ENCODE measurements at regions not wholly inside any gene's neighbourhood (a gene's known extent, or its start where the extent isn't known, plus 50 kb on each side); places are given as distances from the start of the nearest gene placed in this dataset.
"Not testable (repeated sequence)": the region's sequence is repeated elsewhere in the genome, so short reads cannot be mapped to it uniquely, and the experiment has no call there.

DNA sequence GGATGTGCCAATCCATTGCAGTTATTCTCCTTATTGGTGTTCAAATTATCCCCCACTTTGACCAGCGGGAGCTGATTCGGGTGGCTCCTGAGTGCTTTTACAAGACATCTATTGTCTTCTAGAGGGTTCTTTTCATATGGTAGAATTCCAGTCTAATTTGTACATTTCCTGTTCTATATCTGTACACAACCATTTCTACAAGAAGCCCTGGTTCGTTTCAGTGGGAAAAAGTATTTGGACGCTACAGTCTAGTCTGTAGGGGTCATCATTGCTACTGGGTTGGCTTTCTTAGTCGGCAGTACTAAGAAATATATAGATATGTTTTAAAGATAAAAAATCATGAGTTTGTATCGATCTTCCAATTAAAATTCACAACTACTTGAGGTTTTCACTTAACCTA lies 262.6 kb downstream of the MAP2K6 start:
- no peak for DNase-seq

DNA sequence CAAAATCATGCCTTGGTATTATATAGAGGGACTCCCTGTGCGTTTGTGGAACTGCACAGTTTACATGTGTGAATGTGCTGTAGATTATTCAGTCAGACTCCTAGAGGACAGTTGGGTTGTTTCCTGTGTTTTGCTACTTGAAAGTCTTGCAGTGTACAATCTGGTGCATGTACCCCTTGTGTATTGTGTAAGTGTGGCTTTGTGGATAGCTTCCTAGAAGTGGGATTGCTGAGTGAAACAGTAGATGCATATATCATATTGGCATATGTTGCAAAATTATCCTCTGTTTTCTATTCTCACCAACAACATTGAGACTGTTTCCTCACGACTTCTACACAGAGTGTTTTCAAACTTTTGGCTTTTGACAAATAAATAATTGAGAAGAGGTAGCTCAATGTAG lies 263.7 kb downstream of the MAP2K6 start:
- no peak for DNase-seq

DNA sequence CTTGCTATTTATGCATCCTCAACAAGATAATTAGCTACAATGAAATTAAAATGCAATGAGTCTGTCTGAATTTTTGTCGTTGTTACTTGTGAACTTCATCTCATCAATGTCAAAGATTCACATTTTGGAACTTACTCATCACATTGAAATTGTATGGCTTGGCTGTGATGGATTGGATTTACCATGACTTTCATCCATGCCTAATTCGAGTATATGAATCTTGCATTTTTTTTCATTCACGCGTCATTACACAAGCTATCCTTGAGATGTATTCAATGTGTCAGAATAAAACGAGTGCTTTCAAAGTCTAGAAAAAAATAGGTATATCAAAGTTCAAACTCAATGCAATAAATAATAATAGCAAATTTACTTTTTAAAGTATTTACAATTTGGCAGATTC lies 265.3 kb downstream of the MAP2K6 start:
- no peak for DNase-seq

DNA sequence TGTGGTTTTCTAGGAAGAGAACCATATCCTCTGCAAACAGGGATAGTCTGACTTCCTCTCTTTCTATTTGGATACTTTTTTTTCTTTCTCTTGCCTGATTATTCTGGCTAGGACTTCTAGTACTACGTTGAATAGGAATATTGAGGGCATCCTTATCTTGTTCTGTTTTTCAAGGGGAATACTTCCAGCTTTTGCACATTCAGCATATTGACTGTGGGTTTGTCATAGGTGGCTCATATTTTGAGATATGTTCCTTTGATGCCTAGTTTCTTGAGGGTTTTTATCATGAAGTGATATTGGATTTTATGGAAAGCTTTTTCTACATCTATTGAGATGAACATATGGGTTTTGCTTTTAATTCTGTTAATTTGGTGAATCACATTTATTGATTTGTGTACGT lies 269.8 kb downstream of the MAP2K6 start:
- DNase-seq = no peak

DNA sequence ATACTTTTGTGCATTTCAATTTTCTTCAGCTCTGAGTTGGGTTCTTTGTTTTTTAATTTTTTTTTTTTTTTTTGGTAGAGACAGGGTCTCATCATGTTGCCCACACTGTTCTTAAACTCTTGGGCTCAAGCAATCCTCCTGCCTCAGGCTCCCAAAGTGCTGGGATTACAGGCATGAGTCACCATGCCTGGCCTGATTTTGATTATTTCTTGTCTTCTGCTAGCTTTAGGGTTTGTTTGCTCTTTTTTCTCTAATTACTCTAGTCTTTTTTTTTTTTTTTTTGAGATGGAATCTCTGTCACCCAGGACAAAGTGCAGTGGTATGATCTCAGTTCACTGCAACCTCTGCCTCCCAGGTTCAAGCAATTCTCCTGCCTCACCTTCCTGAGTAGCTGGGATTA lies 270.7 kb downstream of the MAP2K6 start:
- not testable (repeated sequence) for DNase-seq

DNA sequence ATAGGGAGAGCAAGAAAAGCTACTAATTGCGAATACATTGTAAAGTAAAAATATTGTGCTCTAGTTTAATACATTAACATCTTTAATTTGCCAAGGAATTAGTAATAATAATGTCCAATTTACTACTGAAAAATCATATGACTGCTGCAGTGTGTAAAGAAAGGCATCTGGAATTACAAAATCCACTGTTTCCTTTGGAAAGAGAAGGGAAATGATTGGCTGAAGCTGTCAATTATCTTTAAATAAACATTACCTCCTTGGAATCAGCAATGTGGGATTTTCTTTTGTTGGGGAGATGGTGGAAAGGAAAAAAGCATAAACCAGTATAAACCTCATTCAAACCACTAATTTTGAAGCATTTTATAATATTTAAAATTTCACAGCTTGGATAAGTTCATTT lies 276.0 kb downstream of the MAP2K6 start:
- no peak for DNase-seq

DNA sequence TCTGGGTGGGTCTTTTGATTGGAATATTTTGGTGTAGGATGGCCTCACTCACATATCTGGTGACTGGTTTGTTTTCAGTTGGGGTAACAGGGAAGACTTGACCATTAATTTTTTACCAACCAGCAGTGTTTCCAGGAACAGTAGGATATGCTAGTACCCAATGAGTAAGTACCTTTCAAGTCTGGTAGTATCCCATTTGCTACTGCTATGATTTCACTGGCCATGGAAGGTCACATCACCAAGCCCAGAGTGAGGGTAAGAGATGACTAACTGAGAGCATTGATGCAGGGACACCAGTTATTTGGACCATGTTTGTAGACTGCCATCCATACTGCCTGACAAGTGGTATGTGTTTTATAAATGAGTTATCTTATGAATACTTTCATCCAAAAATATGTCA lies 277.7 kb downstream of the MAP2K6 start:
- DNase-seq = no peak

DNA sequence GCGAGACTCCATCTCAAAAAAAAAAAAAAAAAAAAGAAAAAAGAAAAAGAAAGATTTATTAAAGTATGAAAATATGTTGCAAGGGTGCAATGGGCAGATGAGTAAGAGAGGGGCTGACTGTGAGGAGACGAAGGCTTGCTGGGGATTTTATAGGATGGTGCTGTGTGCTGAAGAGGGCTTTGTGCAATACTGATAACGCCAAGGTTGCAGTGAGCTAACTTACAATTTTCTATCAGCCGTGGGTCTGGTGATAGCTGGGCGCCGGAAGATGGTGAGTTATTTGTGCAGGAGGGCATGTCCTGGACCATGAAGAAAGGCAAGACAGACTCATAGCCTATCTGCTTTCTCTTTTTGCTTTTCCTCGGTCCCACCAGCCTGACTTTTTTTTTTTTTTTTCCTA lies 281.1 kb downstream of the MAP2K6 start:
- DNase-seq = no peak

DNA sequence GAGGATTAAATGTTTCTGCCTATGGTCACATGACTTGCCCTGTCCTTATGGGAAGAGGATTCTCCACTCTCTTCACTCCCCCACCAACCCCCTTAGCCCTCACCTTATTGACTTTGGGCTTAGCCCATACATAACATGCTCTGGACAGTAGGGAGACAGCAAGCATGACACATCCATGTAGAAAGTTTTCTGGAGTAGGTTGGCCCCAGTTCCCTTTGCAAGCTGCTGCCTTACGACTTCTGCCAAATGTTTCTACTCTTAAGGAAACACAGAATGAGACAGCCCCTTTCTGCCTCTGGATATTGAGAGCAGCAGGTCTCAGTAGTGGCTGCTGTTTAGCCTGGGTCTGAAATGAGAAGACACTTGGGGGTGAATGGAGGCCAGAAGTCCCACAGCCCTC lies 282.2 kb downstream of the MAP2K6 start:
- no peak for DNase-seq

DNA sequence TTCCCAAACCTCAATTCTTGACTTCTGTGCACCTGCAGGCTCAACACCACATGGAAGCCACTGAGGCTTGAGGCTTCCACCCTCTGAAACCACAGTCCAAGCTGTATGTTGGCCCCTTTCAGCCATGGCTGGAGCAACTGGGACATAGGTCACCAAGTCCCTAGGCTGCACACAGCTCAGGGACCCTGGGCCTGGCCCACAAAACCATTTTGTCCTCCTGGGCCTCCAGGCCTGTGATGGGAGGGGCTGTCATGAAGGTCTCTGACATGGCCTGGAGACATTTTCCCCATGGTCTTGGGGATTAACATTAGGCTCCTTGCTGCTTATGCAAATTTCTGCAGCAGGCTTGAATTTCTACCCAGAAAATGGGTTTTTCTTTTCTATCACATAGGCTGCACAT lies 283.9 kb downstream of the MAP2K6 start:
- DNase-seq = not testable (repeated sequence)

DNA sequence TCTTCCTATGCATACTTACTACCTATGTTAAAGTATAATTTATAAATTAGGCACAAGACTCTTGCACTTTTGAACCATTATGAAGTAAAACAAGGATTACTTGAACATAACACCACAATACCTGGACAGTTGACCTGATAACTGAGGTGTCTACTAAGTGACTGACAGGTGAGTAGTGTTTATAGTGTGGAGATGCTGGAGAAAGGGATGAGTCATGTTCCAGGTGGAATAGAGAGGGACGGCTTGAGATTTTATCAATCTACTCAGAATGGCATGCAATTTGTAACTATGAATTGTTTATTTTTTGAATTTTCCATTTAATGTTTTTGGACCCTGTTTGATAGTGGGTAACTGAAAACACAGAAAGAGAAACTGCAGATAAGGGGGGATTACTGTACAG lies 287.6 kb downstream of the MAP2K6 start:
- DNase-seq = no peak

DNA sequence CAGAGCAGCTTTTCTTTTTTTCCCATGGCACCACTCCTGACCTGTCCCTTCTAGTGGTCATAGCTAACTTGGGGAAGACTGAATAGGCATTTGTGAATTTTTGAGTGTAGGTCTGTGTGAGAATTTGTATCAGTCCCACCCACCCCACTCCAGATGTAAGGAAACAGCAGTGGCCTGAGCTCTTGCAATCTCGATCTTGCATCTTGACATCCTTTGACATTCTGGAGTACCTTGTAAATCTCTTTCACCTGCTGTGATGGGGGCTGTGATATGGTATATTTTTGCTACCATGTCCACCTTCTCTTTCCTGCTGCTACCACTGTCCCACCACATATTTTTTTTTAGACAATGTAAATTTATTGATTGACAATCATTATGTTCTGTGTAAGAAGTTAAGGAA lies 289.3 kb downstream of the MAP2K6 start:
- no peak for DNase-seq

DNA sequence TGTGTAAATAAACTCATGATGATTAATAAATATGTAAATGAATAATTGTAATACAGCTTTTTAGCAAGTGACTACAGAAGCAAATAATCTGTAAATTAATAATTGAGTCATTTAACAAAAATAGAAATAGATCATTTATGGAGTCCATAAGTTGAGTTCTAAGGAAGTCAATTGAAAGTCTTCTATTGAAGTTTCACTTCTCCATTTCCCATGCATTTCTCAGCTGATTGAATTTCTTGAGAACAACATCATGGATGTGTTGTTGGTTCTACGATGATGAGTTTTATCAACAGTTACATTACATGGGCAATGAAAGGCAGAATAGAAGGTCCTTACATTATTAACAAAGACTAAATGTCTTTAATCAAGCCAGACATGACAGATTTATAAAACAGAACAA lies 290.4 kb downstream of the MAP2K6 start:
- DNase-seq = no peak

DNA sequence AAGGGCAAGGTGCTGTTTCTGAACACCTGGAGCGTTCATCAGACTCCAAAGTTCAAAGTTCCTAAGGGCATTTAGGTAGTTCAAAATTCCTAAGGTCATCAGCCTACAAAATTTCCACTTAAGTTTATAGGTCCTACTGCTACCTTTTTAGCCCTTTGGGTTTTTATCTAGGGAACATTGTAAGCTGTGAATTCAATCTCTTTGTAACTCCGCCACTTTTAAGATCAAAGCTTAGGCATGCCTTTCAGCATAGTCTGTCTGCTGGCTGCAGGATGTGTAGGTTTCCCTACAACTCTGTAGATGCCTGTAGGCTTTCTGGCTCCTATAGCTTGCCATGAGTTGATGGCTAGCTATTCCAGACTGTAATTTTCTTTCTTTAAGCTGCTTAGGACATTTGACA lies 291.6 kb downstream of the MAP2K6 start:
- no peak for DNase-seq

DNA sequence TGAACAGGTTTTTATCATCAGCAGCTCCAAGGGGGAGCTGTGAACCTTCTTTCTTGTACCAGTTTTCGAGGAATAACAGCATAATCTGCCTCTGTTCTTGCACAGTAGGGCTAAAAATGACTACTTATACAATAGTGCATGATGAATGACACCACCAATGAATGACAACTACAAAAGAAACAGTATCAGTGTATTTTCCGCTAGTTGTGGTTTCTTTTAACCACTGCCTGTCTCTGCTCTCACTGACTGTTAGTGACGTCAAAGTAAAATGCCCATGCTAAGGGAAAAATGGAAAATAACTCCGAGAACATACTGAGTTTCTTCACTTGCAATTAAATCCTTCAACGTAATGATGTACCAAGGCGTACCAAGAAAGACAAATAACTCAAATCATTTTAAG lies 294.9 kb downstream of the MAP2K6 start:
- DNase-seq = no peak

DNA sequence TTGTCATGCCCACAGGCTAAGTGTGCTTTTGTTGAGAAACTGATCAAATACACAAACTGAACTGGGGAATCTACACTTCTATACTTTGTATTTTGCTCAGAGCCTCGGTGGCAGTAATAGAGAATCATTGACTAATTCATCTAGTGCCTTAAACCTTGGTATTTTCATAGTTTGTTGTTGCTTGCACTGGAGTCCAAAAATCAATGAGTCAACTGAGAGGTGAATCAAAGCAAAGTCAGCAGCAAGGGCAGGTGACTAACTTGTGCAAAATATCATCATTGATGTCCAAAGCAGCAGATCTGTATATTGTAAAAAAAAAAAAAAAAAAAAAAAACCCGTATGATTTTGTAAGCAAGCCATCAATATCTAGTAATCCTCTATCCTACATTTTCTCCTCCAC lies 296.4 kb downstream of the MAP2K6 start:
- no peak for DNase-seq

DNA sequence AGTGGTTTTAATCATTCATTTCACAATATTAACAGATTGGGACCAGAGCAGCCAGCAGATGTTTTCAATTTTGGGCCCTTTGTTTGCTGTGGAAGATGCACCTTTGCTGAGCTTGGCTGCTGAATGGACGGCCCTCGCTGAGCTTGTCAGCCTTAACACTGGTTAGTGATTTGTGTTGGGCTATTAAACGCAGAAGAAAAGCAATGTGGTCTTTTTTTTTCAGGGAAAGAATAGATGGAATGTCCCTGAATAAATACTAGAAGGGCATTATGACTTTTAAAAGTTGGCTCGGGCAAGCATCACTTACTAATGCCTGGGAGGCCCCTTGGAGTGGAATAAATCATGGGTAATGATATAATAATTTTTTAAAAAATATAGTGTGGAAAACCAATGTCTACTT lies 297.0 kb downstream of the MAP2K6 start:
- no peak for DNase-seq

DNA sequence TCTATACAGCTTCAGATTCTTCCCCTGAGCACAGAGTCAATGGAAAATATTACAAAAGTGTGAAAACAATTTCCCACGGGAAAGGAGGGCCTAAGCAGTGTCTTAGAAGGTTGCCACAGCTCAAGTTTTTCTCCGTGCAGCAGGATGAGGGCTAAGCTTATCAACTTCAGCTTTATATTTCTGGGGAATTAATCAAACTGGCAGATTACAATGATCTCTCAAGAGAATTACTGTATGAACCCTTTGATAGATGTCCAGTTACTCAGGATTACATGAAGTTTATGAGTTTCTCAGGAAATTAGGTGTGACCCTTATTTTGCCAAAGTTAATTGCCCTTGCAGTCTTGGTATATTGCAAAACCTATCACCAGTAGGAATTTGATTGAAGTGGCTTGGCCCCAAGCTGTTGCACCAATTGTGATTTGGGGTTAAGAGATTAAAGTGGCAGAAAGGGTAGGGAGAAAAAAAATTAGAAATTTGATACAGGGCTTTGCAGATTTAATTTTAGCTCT lies 298.4 kb downstream of the MAP2K6 start:
- DNase-seq = no peak

DNA sequence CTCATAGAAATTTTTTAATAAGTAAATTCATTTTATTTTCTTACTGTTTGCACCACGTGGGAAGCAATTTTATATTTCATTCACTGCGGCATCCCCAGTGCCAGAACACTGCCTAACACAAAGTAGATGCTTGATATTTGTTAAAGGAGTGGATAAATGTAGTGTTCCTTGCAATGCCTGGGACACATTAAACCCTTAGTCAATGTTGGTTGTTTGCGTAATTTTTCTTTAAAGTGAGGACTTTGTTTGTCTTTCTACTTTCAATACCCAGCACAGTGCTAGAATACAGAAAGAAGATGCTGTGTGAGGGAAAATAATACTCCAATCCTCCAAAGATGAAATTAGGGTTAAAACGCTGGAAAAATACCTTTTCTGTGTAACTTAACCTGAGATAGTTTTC lies 299.3 kb downstream of the MAP2K6 start:
- no peak for DNase-seq

DNA sequence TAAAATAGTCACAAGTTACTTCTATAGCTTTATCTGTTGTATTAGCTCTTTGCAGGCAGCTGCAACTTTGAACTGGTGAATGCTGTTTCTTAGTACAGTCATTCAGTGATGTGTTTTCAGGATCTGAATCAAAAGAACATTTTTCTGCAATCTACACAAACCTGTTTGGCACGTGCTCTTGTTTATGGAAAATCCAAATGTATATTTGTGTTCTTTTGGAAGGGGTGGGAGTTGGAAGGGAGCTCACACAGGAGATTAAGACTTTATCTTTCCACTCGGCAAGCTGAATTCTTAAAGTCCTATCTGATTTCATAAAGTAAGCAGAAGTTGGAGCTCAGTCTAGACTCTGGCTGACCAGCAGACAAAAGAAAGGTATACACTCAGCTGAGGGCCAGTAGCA lies 300.2 kb downstream of the MAP2K6 start:
- no peak for DNase-seq

DNA sequence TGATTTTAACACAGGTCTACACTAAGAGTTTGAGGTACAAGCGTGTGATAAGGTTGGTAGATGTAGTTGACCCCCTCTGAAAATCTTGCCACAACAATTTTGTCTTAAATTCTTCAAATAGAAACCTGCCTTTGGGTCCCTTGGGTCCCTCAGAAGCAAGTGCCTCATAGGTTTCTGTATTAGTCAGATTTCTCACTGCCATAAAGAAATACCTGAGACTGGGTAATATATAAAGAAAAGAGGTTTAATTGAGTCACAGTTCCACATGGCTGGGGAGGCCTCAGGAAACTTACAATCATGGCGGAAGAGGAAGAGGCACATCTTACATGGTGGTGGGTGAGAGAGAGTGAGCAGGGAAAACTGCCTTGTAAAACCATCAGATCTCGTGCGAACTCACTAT lies 301.2 kb downstream of the MAP2K6 start:
- DNase-seq = no peak

DNA sequence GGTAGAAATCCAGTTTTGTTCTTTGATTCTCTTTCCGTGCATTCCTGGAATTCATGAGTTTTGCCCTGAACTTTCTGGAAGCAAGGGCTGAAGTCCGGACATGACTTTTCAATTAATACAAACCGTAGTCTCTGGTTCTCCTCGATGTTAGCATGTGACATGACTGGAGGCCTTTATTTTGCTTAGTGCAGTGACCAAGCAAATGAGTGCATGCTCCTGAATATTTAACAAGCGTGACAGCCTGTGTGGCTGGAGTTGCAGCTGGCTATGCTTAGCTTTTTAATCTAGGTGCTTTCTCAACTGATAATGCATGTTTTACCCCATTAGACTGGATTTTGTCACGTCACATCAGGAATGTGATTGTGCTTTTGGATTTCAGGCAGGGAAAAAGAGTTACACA lies 302.1 kb downstream of the MAP2K6 start:
- DNase-seq = no peak

DNA sequence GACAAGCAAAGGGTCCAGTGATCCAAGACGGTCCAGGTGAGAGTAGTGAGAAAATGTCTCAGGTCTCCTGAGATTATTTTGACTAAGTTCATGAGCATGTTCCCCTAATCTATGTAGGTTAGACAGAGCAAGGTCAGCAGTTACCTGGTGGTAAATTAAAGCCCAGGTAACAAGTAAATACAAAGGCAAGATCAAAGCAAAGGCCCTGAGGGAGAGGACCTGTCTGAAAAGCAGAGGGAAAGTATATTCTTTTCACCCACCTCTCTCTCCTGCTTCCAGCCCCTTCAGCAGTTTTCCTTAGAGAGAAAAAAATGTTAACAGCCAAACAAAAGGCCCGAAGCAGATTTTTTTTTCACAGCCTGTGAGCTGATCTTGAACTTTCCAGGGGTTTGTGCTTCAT lies 302.7 kb downstream of the MAP2K6 start:
- DNase-seq = no peak

DNA sequence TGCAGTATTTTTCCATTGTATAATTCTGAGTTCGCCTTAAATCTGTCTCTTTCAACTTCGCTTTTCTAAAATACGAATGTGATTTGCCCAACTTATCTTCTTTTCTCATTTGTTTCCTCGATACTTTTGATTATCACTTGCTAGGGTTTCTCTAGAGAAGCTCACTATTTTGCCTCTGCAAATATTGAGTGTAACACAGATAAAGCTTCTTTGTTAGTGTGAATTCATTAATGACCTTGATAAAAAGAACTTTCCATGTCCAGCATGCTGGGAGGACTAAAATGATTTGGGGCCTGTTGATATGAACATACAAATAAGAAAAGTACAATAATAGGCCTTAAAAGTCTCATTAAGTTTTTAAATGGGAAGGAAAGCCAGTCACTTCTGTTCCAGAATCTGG lies 303.3 kb downstream of the MAP2K6 start:
- no peak for DNase-seq

DNA sequence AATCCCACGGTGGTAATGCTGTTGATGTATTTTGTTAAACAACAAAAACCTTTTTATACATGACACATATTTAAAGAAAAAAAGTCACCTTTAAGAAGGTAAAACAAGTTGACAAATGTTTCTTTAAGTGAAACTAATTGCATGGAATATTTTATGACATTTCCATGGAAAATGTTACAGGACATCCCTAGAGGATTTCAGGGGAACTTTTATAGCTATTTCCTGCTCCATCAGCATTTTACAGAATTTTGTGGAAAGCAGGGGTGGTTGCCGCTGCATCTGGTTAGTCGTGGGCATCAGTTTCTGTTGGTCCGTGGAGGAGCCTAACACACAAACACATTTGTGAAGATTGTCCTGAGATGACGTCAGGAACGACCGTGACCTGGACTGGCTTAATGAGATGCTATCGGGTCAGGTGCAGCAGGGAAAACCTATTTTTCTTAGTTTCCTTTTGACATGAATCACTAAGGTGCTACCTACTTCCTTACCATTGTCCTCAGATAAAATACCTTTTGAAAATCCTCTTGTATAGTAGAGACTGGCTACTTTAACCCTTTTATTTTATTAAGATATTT lies 305.1 kb downstream of the MAP2K6 start:
- no peak for DNase-seq

DNA sequence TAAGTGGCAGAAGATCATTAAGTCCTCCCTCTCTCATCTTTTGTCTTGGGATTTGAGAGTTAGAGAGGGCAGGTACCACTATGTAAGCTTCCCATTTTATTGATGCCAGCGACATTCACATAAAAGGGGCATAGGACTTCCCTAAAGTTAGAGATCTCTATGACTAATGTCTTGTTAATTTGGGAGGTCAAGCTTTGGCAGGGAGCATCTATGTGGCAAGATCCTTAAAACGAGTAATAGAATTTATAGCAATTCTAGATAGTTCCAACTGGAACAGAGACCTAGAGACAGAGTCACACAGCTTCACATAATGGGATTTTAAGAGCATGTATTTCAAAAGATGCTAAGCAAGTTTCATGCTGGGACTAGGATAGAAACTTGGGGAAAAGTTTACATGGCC lies 308.0 kb downstream of the MAP2K6 start:
- no peak for DNase-seq

All from kidney glomerular epithelial cell (primary cell).